ENCODE measurements at regions not wholly inside any gene's neighbourhood (a gene's known extent, or its start where the extent isn't known, plus 50 kb on each side); places are given as distances from the start of the nearest gene placed in this dataset.

GRCh38 chr2:12896318-12896982 lies 179.7 kb downstream of the TRIB2 start:
- Histone ChIP-seq H3K27ac (no peak overlapping the region), H3K4me3 (no peak overlapping the region), H3K36me3 (no peaks in the 10 kb centered on the region), H3K9me3 (no peaks in the 10 kb centered on the region), H3K4me1 (peaks cover 10% of the 10 kb centered on the region), H3K27me3 (ENCODE audit: low read depth) (no peaks in the 10 kb centered on the region)
- ATAC-seq (peak; percentile 24 to 25), DNase-seq (no peak)
- TF ChIP-seq CTCF (IDR thresholded peaks at IDR 0.05): no peak
- intact Hi-C loops (cut with DNase I): no loop called here

- Histone ChIP-seq H3K9me3 (no peaks in the 10 kb centered on the region), H3K36me3 (no peaks in the 10 kb centered on the region), H3K27me3 (ENCODE audit: low read depth) (no peaks in the 10 kb centered on the region), H3K27ac (no peak overlapping the region), H3K4me3 (no peak overlapping the region), H3K4me1 (peaks cover 10% of the 10 kb centered on the region)
- intact Hi-C loops (cut with DNase I): no loop called here
- ATAC-seq: no peak
- no peak for TF ChIP-seq CTCF (IDR thresholded peaks at IDR 0.05)
- DNase-seq: no peak
Observed at GRCh38 chr2:12897181-12897580, 180.4 kb downstream of the TRIB2 start.

GRCh38 chr2:12903272-12903671 lies 186.5 kb downstream of the TRIB2 start:
- intact Hi-C loops (cut with DNase I): no loop called here
- Histone ChIP-seq H3K9me3 (no peaks in the 10 kb centered on the region), H3K4me1 (no peaks in the 10 kb centered on the region), H3K36me3 (no peaks in the 10 kb centered on the region), H3K27ac (no peak overlapping the region), H3K27me3 (ENCODE audit: low read depth) (no peaks in the 10 kb centered on the region), H3K4me3 (no peak overlapping the region)
- DNase-seq (no peak), ATAC-seq (no peak)
- no peak for TF ChIP-seq CTCF (IDR thresholded peaks at IDR 0.05)

- TF ChIP-seq CTCF (IDR thresholded peaks at IDR 0.05): no peak
- intact Hi-C loops (cut with DNase I): no loop called here
- H3K27ac ChIP-seq: no peak overlapping the region
- ATAC-seq (no peak), DNase-seq (no peak)
- no peaks in the 10 kb centered on the region for H3K9me3 ChIP-seq
- H3K36me3 ChIP-seq: no peaks in the 10 kb centered on the region
- no peaks in the 10 kb centered on the region for H3K27me3 ChIP-seq (ENCODE audit: low read depth)
- no peaks in the 10 kb centered on the region for H3K4me1 ChIP-seq
- no peak overlapping the region for H3K4me3 ChIP-seq
Observed at GRCh38 chr2:12910431-12910830, 193.7 kb downstream of the TRIB2 start.

- TF ChIP-seq CTCF (IDR thresholded peaks at IDR 0.05): no peak
- H3K36me3 ChIP-seq: no peaks in the 10 kb centered on the region
- H3K9me3 ChIP-seq: no peaks in the 10 kb centered on the region
- H3K27ac ChIP-seq: no peak overlapping the region
- ATAC-seq (no peak), DNase-seq (no peak)
- H3K27me3 ChIP-seq (ENCODE audit: low read depth): no peaks in the 10 kb centered on the region
- H3K4me3 ChIP-seq: no peak overlapping the region
- peaks cover 21% of the 10 kb centered on the region for H3K4me1 ChIP-seq
- intact Hi-C loops (cut with DNase I): no loop called here
Observed at GRCh38 chr2:12915787-12916186, 199.1 kb downstream of the TRIB2 start.

All from lower lobe of right lung (tissue), 2 donors.